Stimulated activated naive CD8-positive, alpha-beta T cell treated with anti-CD3 and anti-CD28 coated beads, Interleukin-15, Interleukin-2, amounts not matched to agents 100 ng/mL and 50 ng/mL, for 24 hours (primary cell): ENCODE measurements at regions not wholly inside any gene's neighbourhood (a gene's known extent, or its start where the extent isn't known, plus 50 kb on each side); places are given as distances from the start of the nearest gene placed in this dataset.

ENCODE experiments used
- H3K27ac Mint-ChIP-seq: one replicate; pipeline ENCODE4 v1.8.0; 2021; ENCODE audit warnings: mild to moderate bottlenecking, mixed read lengths
- H3K27me3 Mint-ChIP-seq: one replicate; pipeline ENCODE4 v1.8.0; 2021; ENCODE audit warnings: mixed read lengths
- H3K36me3 Mint-ChIP-seq: one replicate; pipeline ENCODE4 v1.8.0; 2021; ENCODE audit warnings: low read depth, mixed read lengths
- H3K4me1 Mint-ChIP-seq: one replicate; pipeline ENCODE4 v1.8.0; 2021; ENCODE audit warnings: low read depth, mixed read lengths
- H3K4me3 Mint-ChIP-seq: one replicate; pipeline ENCODE4 v1.8.0; 2021; ENCODE audit warnings: mild to moderate bottlenecking, mixed read lengths
- H3K9me3 Mint-ChIP-seq: one replicate; pipeline ENCODE4 v1.8.0; 2021; ENCODE audit warnings: mixed read lengths

DNA sequence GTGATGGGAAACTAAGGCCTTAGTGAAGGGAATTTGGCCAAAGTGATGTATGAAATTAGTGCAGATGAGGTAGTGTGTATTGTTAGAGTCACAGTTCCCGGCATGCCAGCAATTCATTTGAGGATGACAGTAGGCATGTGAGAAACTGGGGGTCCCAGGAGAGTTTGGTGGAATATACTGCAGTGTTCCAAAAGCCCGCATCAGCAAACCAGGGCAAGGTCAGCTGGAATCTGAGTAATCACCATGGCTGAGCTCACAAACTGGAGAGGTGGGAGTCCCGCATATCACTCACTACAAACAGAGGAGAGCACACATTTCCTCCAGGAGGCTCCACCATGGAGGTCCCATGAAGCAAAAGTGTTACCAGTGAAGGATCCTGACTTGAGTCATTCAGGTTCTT, 740.7 kb downstream of the TNS3 start:
- Mint-ChIP-seq H3K9me3 (peaks cover 9% of the 10 kb centered on the region), H3K4me1 (no peaks in the 10 kb centered on the region), H3K4me3 (no peak overlapping the region), H3K27ac (no peak overlapping the region), H3K36me3 (no peaks in the 10 kb centered on the region), H3K27me3 (no peaks in the 10 kb centered on the region)

GRCh38 chr7:46839651-46840050, 742.3 kb downstream of the TNS3 start:
- no peaks in the 10 kb centered on the region for H3K4me1 Mint-ChIP-seq
- no peak overlapping the region for H3K4me3 Mint-ChIP-seq
- no peaks in the 10 kb centered on the region for H3K36me3 Mint-ChIP-seq
- H3K27me3 Mint-ChIP-seq, result no peaks in the 10 kb centered on the region
- H3K27ac Mint-ChIP-seq, result no peak overlapping the region
- no peaks in the 10 kb centered on the region for H3K9me3 Mint-ChIP-seq

- no peak overlapping the region for H3K4me3 Mint-ChIP-seq
- H3K27ac Mint-ChIP-seq, result no peak overlapping the region
- H3K9me3 Mint-ChIP-seq, result no peaks in the 10 kb centered on the region
- H3K36me3 Mint-ChIP-seq, result no peaks in the 10 kb centered on the region
- H3K4me1 Mint-ChIP-seq, result no peaks in the 10 kb centered on the region
- H3K27me3 Mint-ChIP-seq, result no peaks in the 10 kb centered on the region
Observed at GRCh38 chr7:46838463-46838862, 743.4 kb downstream of the TNS3 start.

- no peak overlapping the region for H3K27ac Mint-ChIP-seq
- H3K4me3 Mint-ChIP-seq, result no peak overlapping the region
- H3K27me3 Mint-ChIP-seq, result no peaks in the 10 kb centered on the region
- no peaks in the 10 kb centered on the region for H3K36me3 Mint-ChIP-seq
- no peaks in the 10 kb centered on the region for H3K4me1 Mint-ChIP-seq
- H3K9me3 Mint-ChIP-seq, result no peaks in the 10 kb centered on the region
Observed at GRCh38 chr7:46835556-46835955, 746.4 kb downstream of the TNS3 start.

DNA sequence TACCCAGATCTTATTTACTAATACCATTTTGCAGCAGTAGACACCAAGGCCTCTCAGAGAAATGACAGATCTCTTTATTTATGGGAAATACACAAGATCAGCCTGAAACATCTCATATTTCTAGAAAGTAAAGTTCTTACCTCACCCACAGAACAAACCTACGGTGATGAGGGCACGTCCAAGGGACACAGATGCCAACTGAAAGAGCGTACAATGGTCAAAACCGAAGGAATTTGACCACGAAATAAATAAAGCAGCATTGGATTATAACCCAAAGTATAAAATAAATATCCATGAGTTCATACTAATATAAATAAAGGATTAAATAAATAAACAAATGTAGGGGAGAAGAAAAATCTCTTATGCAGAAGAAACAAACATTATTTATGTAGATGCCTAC, 747.0 kb downstream of the TNS3 start:
- Mint-ChIP-seq H3K27me3 (no peaks in the 10 kb centered on the region), H3K27ac (no peak overlapping the region), H3K36me3 (no peaks in the 10 kb centered on the region), H3K4me1 (no peaks in the 10 kb centered on the region), H3K9me3 (no peaks in the 10 kb centered on the region), H3K4me3 (no peak overlapping the region)

GRCh38 chr7:46833197-46833596, 748.7 kb downstream of the TNS3 start:
- Mint-ChIP-seq H3K4me1 (no peaks in the 10 kb centered on the region), H3K36me3 (no peaks in the 10 kb centered on the region), H3K9me3 (no peaks in the 10 kb centered on the region), H3K27me3 (no peaks in the 10 kb centered on the region), H3K4me3 (no peak overlapping the region), H3K27ac (no peak overlapping the region)

GRCh38 chr7:46832136-46832535, 749.8 kb downstream of the TNS3 start:
- no peaks in the 10 kb centered on the region for H3K27me3 Mint-ChIP-seq
- H3K4me1 Mint-ChIP-seq, result no peaks in the 10 kb centered on the region
- no peaks in the 10 kb centered on the region for H3K36me3 Mint-ChIP-seq
- no peaks in the 10 kb centered on the region for H3K9me3 Mint-ChIP-seq
- no peak overlapping the region for H3K4me3 Mint-ChIP-seq
- no peak overlapping the region for H3K27ac Mint-ChIP-seq

DNA sequence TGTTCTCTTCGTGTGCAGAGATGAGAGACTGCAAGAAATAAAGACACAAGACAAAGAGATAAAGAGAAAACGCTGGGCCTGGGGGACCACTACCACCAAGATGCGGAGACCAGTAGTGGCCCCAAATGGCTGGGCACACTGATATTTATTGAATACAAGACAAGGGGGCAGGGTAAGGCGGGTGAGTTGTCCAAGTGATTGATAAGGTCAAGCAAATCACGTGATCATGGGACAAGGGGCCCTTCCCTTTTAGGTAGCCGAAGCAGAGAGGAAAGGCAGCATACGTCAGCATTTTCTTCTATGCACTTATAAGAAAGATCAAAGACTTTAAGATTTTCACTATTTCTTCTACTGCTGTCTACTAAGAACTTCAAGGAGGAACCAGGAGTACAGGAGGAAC, 762.1 kb downstream of the TNS3 start:
- H3K27me3 Mint-ChIP-seq, result no peaks in the 10 kb centered on the region

GRCh38 chr7:46814516-46815250, 767.2 kb downstream of the TNS3 start:
- no peaks in the 10 kb centered on the region for H3K4me1 Mint-ChIP-seq
- no peaks in the 10 kb centered on the region for H3K9me3 Mint-ChIP-seq
- no peak overlapping the region for H3K4me3 Mint-ChIP-seq
- H3K27me3 Mint-ChIP-seq, result no peaks in the 10 kb centered on the region
- no peaks in the 10 kb centered on the region for H3K36me3 Mint-ChIP-seq
- no peak overlapping the region for H3K27ac Mint-ChIP-seq

More for the DNA sequence above, 762.1 kb downstream of the TNS3 start:
- Mint-ChIP-seq H3K27ac (no peak overlapping the region), H3K4me1 (no peaks in the 10 kb centered on the region), H3K36me3 (no peaks in the 10 kb centered on the region), H3K9me3 (no peaks in the 10 kb centered on the region), H3K4me3 (no peak overlapping the region)

- H3K27ac Mint-ChIP-seq, result no peak overlapping the region
- H3K36me3 Mint-ChIP-seq, result no peaks in the 10 kb centered on the region
- no peak overlapping the region for H3K4me3 Mint-ChIP-seq
- no peaks in the 10 kb centered on the region for H3K4me1 Mint-ChIP-seq
- no peaks in the 10 kb centered on the region for H3K9me3 Mint-ChIP-seq
- no peaks in the 10 kb centered on the region for H3K27me3 Mint-ChIP-seq
Observed at GRCh38 chr7:46812101-46812675, 769.7 kb downstream of the TNS3 start.

- no peaks in the 10 kb centered on the region for H3K27me3 Mint-ChIP-seq
- no peaks in the 10 kb centered on the region for H3K36me3 Mint-ChIP-seq
- H3K27ac Mint-ChIP-seq, result no peak overlapping the region
- no peaks in the 10 kb centered on the region for H3K4me1 Mint-ChIP-seq
- no peak overlapping the region for H3K4me3 Mint-ChIP-seq
- peaks cover 4% of the 10 kb centered on the region for H3K9me3 Mint-ChIP-seq
Observed at GRCh38 chr7:46811529-46811928, 770.4 kb downstream of the TNS3 start.

DNA sequence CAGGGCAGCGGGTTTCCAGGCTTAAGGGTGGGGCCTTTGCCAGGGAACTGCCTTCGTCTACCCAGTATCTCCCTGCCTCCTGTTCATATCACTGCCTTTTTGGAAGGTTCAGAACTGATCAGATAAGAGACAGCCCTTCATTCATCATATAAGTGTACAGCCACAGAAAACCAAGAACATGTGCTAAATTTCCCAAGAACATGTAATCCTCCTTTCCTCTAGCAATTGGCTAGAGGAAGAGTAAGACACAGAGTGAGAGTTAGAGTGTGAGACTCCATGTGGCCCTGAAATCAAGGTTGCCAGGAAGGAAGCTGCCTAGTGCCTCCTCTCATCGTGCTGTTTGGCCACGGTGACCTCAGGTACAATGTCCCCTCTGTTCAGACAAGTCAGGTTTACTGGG, 770.9 kb downstream of the TNS3 start:
- Mint-ChIP-seq H3K36me3 (no peaks in the 10 kb centered on the region), H3K9me3 (peaks cover 4% of the 10 kb centered on the region), H3K4me1 (no peaks in the 10 kb centered on the region), H3K27ac (no peak overlapping the region), H3K4me3 (no peak overlapping the region), H3K27me3 (no peaks in the 10 kb centered on the region)

GRCh38 chr7:46809886-46810285, 772.0 kb downstream of the TNS3 start:
- no peak overlapping the region for H3K4me3 Mint-ChIP-seq
- H3K27ac Mint-ChIP-seq, result no peak overlapping the region
- no peaks in the 10 kb centered on the region for H3K4me1 Mint-ChIP-seq
- H3K36me3 Mint-ChIP-seq, result no peaks in the 10 kb centered on the region
- H3K9me3 Mint-ChIP-seq, result peaks cover 4% of the 10 kb centered on the region
- H3K27me3 Mint-ChIP-seq, result no peaks in the 10 kb centered on the region

GRCh38 chr7:46806856-46807255, 775.1 kb downstream of the TNS3 start:
- no peak overlapping the region for H3K27ac Mint-ChIP-seq
- no peaks in the 10 kb centered on the region for H3K4me1 Mint-ChIP-seq
- H3K4me3 Mint-ChIP-seq, result no peak overlapping the region
- H3K27me3 Mint-ChIP-seq, result no peaks in the 10 kb centered on the region
- peaks cover 4% of the 10 kb centered on the region for H3K9me3 Mint-ChIP-seq
- no peaks in the 10 kb centered on the region for H3K36me3 Mint-ChIP-seq

- Mint-ChIP-seq H3K27ac (no peak overlapping the region), H3K4me3 (no peak overlapping the region), H3K27me3 (no peaks in the 10 kb centered on the region), H3K9me3 (peaks cover 19% of the 10 kb centered on the region), H3K36me3 (no peaks in the 10 kb centered on the region), H3K4me1 (no peaks in the 10 kb centered on the region)
Observed at GRCh38 chr7:46802479-46802878, 779.4 kb downstream of the TNS3 start.

DNA sequence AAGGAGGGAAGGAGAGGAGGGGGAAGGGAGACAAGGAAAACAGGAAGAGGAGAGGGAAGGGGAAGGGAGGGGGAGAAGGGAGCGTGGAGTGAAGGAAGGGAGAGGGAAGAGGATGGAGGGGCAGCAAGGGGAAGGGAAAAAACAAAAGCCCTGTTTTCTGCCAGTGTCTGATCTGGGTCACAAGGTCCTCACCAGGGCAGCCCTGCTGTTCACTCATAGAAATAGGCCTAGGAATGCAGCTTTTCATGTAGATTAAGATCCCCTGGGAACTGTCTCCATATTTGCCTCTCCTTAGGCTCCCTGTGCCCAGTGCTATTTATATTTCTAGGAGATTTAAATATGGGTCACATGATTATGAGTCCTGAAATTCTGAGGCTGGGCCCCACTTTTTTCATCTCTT, 790.7 kb downstream of the TNS3 start:
- Mint-ChIP-seq H3K4me3 (no peak overlapping the region), H3K9me3 (no peaks in the 10 kb centered on the region), H3K27me3 (no peaks in the 10 kb centered on the region), H3K27ac (no peak overlapping the region), H3K4me1 (no peaks in the 10 kb centered on the region), H3K36me3 (no peaks in the 10 kb centered on the region)
